ENCODE measurements at regions not wholly inside any gene's neighbourhood (a gene's known extent, or its start where the extent isn't known, plus 50 kb on each side); places are given as distances from the start of the nearest gene placed in this dataset.
"Not testable (repeated sequence)": the region's sequence is repeated elsewhere in the genome, so short reads cannot be mapped to it uniquely, and the experiment has no call there.

DNA sequence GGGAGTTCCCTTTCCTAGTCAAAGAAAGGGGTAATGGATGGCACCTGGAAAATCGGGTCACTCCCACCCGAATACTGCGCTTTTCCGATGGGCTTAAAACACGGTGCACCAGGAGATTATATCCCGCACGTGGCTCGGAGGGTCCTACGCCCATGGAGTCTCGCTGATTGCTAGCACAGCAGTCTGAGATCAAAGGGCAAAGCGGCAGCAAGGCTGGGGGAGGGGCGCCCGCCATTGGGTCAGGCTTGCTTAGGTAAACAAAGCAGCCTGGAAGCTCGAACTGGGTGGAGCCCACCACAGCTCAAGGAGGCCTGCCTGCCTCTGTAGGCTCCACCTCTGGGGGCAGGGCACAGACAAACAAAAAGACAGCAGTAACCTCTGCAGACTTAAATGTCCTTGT is 683.3 kb upstream of the MIR17HG start:
- DNase-seq (ENCODE audit: low read depth) = not testable (repeated sequence)

DNA sequence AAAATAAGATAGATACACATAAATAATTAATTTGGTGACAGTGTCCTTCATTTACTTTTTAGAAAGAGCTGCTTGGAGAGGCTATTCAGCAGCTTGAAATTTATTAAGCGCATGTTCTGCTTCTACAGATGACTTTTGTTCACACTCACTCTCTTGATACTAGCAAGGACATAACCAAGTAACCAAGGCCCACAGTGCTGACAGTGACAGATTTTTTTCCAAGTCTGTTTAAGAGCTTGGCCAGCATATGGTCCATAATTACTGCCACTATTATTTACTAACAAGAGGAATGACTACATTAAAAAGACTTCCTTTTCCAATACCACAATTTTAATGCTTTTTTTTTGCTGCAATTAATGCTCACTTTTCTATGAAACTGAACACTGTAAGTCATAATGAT is 673.7 kb upstream of the MIR17HG start:
- DNase-seq (ENCODE audit: low read depth) = no peak

DNA sequence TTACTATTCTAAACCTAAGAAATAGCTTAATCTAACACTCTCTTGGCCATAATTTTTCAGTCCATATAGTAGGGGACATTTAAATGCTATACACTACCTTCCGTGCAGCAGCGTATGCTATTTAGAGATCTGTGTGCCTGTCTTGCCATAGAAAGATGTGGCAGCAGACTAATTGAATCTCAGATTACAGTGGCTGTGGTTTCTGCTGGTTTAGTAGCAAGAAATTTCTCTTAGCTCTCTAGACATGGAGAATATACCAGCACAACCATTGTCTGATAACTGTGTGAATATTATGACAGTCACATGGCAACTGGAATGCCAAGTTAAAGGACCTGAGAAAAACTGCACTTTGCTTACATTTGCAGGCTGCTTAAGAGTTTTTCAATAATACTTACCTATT is 672.4 kb upstream of the MIR17HG start:
- DNase-seq (ENCODE audit: low read depth) = no peak

DNA sequence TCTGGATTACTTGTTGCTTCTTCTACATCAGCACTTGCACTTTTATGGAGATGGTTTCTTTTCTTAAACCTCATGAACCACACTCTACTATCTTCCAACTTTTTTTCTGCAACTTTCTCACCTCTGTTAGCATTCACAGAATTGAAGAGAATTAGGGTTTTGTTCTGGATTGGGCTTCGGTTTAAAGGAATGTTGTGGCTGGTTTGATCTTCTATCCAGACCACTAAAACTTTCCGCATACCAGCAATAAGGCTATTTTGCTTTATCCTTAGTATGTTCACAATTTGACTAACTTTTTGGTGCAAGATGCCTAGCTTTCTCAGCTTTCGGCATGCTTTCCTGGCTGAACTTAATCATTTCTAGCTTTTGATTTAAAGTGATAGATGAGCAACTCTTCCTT is 666.7 kb upstream of the MIR17HG start:
- DNase-seq (ENCODE audit: low read depth) = no peak

DNA sequence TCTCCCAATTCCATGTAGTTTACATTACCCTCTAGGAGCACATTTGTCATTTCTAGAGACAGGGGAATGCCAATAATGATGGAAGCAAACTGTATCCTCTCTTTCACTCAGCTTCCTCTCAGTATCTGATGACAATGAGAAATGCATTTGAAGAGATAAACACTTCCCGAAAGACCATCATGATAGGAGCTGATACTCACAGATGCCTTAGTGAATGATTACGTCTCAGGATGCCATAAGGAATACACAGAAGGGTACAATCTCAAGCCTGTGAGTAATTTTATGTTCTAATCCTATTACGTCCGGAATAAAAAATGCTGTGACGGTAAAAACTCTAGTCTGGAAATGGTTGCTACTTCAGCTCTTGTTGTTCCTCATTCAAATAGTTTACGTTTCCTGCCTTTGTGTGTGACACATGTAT is 663.8 kb upstream of the MIR17HG start:
- DNase-seq (ENCODE audit: low read depth) = peak; percentile 61

DNA sequence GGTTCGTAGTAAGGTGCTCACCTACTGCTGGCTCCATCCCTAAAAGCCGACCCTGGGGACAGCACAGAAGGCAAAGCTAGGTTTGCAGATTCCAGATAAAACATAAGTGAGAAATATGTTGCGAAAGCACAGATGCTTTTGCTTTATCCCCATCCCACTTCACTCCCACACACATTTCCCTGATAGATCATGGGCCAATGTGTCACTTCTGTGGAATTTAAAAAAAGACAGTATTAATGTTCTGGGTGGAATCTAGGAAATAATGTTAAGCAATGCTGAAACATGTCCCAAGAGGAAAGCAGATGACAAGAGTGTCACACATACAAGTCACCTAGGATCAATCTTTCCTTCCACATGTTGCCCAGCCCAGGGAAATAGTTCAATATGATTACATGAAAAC is 661.0 kb upstream of the MIR17HG start:
- peak; percentile 95 for DNase-seq (ENCODE audit: low read depth)

DNA sequence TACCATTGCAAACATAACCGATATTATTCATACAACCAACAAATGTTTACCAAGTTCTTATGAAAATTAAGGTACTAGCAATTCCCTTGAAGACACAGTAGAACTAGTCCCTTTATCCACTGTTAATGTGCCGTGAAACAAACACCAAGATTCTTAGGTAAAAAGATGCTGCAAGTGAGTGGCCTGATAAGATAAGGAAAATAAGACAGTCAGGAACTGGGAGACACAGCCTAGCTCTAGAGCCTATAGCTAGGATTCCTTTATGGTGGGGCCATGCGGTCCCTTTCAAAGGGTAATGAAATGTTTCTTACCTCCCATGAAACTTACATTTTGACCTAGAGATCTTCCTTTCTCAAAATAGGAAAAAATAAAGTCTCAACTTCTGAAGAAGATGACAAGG is 658.4 kb upstream of the MIR17HG start:
- DNase-seq (ENCODE audit: low read depth) = no peak

DNA sequence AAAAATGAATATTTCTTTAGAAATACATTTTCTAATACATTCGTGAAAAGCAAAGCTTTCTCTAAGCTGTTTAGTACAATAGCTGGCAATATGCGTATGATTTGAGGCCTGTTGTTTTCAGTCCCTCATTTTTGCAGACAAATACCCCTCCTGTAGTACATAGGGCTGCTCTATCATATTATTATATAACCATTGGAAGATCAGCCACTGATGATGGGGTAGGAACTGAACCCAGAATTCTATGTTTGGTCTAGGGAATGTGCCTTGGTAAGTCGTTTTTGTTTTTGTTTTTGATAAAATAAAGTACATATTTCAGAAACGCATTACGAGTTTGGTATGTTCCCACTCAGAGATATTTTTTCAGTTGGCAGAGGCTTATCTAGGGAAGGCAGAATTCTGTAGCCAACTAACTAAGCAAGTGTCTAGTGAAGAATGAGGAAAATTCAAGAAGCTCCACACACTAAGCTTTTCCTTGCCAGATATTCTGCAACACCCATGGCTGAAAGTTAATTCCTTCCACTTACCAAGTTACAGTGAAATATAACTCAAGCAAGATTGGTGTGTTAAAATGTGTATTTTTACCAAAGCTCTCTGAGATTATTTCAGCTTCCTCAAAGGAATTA is 656.9 kb upstream of the MIR17HG start:
- peak; percentile 96 for DNase-seq (ENCODE audit: low read depth)

DNA sequence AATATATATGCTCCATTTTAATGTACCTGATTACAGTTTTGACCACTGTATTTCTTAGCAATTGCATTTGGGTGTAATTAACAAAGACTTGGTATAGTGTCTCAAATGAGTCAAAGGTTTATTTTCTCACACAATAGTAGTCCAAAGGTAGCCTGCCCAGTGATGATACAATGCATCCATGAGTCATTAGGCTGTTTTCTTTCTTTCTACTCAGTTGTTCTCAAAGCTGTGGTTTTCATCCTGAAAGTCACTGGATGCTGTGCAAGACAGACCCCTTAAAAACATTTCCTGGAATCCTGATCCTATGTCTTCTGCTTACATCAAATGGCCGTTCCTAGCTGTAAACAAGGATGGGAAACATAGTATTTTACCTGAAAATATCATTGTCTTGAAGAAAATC is 651.2 kb upstream of the MIR17HG start:
- peak; percentile 89 for DNase-seq (ENCODE audit: low read depth)

DNA sequence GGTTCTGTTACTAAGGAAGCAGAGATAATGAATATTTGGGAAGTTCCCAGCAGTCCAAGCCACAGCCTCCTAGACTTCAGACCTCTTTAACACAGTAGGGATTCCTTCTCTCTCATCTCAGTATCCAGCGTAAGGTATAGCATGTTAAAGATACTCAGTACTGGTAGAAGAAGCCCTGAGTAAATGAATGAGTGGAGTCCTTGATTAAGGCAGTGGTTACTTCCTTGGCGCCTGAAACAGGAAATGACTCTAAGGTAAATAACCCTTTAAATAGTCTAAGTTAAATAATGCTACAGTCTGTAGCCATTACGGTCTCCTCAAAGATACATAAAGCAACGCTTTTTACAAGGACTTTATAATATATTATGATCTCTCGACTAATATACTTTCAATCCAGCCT is 650.8 kb upstream of the MIR17HG start:
- no peak for DNase-seq (ENCODE audit: low read depth)

DNA sequence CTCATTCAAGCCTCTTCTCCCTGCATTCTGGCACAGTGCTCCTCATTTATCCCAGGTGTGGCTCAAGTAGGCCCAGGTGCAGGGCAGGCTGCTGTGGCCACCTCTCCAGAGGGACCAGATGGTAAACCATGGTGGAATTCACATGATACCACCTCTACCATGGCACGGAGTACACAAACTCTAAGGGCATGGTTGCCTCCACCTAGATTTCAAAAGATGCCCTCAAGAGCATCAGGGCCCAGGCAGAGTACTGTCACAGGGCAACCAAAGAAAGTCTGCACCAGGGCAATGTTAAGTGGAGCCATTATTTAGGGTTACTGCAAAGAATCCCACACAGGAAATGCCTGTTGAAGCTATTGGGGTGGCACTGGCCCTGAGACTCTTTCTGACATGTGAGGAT is 647.1 kb upstream of the MIR17HG start:
- DNase-seq (ENCODE audit: low read depth) = no peak

DNA sequence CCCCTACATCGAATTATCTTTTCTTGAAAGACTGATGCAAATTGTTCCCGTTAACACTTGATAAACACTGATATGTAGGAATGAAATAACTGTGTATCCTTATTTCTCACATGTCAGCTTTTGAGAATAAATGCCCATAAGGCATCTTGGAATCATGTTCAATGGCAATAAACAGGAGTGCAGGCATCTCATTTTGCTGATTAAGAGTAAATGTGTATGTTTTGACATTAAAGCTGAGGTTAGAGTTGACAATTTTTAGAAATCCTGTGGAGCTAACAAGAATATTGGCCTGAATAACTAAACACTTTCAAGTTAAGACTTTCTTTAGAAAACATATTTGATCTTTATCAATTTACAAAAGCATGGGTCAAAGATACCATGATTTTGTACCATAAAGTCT is 646.2 kb upstream of the MIR17HG start:
- DNase-seq (ENCODE audit: low read depth) = no peak

DNA sequence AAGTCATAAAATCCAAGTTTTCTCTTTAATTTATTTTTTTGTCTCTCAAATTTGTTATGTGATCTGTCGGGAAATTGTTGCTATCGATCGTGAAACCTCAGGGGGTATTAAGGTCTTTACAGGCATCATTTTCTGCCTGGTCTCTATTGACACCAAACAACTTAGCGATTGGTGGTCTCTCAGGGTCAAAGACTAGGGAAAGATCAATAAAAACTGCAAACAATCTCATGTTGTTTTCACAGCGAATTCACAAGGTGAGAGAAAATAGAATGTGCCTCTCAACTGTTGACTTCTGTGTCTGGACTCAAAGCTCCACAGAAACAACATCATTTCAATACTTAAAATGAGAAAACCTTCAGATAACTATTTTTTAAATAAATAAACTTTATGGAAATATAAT is 645.4 kb upstream of the MIR17HG start:
- no peak for DNase-seq (ENCODE audit: low read depth)

DNA sequence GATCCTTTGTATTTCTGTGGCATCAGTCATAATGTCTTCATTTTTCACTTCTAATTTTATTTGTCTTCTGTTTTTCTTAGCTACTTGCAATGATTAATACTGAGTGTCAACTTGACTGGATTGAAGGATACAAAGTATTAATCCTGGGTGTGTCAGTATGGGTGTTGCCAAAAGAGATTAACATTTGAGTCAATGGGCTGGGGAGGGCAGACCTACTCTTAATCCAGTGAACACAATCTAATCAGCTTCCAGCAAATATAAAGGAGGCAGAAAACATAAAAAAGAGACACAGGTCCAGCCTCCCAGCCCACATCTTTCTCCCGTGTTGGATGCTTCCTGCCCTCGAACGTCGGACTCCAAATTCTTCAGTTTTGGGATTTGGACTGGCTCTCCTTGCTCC is 640.9 kb upstream of the MIR17HG start:
- no peak for DNase-seq (ENCODE audit: low read depth)

DNA sequence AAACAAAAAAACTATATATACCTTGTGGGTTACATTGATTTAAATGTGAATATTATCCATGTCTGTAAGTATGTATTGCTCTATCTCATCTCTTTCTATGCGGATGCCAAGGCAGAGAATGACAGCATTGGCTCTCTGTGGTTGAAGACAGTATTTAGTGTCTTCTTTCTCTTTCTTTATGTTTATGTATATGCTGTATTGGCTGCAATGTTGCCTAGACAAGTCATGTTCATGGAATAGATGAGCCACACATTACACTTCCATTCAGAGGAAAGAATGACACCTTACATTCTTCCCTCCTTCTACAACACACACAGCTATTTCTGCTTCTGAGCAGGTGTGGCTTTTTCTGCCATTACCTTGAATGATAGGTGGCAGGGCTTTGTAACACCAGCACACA is 639.4 kb upstream of the MIR17HG start:
- no peak for DNase-seq (ENCODE audit: low read depth)

DNA sequence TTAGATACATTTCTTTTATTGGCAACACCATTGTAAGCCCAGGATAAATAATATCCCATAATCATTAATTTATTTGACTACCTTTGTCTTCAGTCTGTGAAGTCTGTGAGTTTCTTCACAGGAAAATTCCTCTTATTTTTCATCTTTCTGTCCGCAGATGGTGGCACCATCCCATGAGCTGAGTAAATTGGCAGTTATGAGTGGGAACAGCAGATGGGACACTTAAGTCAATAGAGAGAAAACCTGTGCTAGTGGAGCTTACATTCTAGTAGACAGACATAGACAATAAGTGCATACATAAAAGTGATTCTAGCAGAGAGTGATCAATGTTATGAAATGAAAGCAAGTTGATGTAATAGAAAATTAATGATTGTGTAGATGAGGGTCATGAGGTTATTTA is 638.2 kb upstream of the MIR17HG start:
- DNase-seq (ENCODE audit: low read depth) = no peak

DNA sequence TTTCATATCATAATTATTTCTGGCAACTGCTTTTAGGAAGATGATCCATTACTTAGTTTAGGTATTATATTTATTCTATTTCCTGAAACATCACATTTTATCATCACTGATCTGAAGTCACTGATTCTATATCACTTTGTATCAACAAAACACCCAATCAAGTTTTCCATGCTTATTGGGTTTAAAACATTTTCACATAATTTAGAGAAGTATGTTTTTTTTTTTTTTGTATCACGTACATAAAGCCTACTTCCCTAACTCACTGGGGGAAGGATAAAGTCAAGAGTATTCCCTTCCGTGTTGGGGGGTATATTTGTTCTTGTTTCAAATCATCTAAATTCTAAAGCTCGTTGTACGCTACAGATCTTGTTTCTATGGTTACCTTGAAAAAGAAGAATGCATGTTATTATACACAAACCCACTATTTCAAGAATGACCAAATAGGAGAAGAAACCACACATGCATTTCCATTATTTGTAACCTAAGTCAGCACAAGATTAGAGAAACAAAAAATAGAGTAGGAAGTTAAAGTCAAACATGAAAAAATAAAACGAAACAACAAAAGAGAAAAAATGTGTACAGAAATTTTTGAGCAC is 637.2 kb upstream of the MIR17HG start:
- DNase-seq (ENCODE audit: low read depth) = peak; percentile 35

DNA sequence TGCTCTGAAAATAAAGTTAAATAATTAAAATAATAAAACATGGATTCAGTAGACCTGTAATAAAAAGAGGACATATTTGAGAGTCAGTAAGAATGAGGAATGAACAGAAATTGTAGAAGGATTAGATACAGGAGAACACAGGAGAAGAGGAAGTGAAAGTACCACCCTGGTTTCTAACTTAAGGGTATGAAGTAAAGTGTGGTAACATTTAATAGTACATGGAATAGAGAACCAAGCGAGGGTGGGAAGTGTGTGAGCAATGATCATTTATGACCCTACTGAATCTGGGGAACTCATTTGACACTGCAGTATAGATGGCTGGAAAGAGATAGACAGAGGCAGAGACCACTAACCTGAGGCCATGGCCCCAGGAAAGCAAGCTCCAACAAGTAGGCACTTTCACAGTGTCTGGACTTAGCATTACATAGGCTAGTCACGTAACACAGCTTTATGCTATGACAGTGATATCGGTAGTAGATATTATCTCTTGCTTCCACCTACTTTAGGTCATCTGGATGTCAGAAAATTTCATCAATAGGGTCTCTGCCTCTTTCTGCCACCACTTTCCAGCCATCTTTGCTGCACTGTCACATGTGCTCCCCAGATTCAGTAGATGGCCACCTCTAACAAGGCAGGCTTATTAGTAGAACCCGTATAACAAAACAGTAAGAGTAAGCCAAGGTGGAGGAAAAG is 633.9 kb upstream of the MIR17HG start:
- DNase-seq (ENCODE audit: low read depth) = no peak

DNA sequence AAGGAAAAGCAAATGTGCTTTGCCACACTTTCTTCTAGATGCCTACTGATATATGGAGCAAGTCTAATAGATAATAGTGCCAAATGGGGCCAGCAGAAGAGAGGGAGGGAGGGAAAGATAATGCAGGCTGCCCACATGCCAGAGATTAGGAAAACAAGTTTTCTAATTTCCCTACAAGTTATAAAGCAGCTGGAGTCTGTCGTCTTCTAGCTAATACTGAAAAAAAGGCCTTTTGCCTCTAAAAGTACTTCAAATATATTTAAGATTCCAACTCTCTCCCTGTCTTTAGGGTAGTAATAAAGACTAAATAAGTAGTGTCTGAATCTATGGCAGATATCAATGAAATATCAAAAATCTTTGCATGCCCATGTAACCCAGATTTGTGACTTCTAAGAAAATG is 632.0 kb upstream of the MIR17HG start:
- no peak for DNase-seq (ENCODE audit: low read depth)

DNA sequence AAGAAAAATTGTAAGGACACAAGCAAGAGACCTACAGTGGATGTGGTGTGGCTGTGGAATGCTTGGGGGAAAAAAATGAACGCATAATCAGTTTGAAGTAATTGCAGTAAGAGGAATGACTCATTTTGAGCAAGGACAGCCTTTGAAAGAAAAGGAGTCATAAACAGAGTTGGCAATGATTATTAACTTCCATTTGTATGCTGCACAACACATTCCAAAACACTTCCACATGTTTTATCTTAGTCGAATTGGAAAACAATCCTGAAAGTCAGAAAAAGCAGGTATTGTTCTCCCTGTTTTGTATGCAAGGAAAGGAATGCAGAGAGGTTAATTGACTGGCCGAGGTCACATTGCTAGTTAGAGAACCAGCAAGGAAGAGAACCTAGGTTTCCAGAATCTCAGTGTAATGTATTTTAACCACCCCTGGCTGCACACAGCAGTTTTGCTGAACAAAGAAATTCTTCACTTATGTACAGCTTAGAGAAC is 630.0 kb upstream of the MIR17HG start:
- DNase-seq (ENCODE audit: low read depth) = peak; percentile 93

DNA sequence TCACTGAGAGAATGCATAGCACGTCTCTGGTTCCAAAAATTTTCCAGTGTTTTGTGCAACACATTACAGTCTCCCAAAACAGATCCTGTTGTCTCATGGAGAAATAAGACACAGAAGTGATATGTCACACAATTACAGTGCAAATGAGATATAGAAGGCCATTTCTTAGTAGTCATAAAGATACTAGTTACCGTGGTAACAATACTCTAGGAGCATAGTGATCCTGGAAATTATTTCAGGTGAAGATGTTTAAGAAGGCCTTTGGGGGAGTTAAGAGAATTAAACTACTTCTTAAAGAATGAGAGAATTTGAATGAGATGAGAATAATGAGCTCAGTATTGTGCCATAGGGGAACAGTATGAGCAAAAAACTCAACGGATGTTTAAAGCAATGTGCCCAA is 628.0 kb upstream of the MIR17HG start:
- DNase-seq (ENCODE audit: low read depth) = no peak

DNA sequence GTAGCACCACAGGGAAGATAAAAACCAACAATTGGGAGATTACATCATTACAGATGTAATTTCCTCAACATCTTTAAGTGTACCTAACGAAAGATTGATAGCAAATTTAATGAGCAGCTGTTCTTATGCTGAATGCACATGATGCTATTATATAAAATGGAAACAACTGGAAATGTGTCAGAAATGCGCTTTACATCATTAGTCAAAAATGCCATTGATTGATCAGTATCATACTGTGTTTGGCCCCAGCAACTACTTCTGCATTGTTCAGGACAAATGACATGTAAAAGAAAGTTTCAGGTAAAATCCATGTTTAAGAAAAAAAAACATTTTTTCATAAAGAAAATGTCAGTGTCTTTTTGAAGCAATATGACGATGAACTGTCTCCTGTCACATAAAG is 625.5 kb upstream of the MIR17HG start:
- DNase-seq (ENCODE audit: low read depth) = no peak

DNA sequence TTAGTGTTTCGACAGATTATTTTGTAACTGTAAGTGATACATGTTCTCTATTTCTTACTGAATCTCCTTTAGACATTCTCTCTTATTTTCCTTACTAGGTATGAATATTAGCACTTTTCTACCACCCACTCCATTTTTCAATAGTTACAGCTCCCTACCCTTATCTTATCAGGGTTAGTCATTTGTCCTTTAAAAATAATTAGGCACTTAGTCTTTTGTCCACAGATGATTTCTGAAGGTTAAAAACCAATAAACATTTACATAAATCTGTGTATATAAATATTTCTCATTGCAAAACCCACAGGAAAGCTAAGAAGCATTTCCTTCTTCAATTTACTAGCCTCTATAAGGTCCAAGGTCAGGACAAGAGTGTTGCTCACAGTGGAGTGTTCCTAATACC is 624.1 kb upstream of the MIR17HG start:
- DNase-seq (ENCODE audit: low read depth) = peak; percentile 71

DNA sequence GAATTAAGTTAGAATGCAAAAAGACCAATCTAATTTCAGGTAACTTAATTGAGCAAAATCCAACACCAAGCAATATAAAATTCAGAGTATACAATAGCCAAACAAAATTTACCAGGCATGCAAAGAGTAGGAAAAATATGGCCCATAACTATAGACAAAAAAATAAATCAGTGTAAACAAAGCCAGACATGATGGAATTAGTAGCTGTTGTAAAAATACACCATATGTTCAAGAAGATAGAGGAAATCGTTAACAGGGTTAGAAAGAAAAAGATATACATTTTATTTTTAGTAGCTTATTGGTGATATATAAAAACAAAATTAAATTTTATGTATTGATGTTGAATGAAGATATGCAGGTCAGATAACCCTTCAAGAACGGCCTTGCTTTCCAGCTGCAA is 621.1 kb upstream of the MIR17HG start:
- no peak for DNase-seq (ENCODE audit: low read depth)

Data from amniotic epithelial cell (primary cell).